Liver (tissue), 3 donors: ENCODE measurements at regions not wholly inside any gene's neighbourhood (a gene's known extent, or its start where the extent isn't known, plus 50 kb on each side); places are given as distances from the start of the nearest gene placed in this dataset.

Experiments used
- EGR1 ChIP-seq, 2 donors: IDR thresholded peaks; 2 replicates each; pipeline ENCODE4 v1.6.1; 2016 to 2018; ENCODE audit warnings: antibody characterized with exemption in 2 of 2, low read depth in 2 of 2
- GABPA ChIP-seq, 2 donors: IDR thresholded peaks in 1 of 2; conservative IDR thresholded peaks in 1 of 2; 2 replicates each; pipeline ENCODE4 v1.6.1; 2016; ENCODE audit warnings: antibody characterized with exemption in 2 of 2, mild to moderate bottlenecking in 1 of 2, moderate library complexity in 1 of 2
- HNF4A ChIP-seq, 2 donors: conservative IDR thresholded peaks; 2 replicates each; pipeline ENCODE4 v1.6.1; 2016; ENCODE audit warnings: antibody characterized with exemption in 2 of 2, mild to moderate bottlenecking in 2 of 2
- HNF4G ChIP-seq: IDR thresholded peaks from 2 replicates; pipeline ENCODE4 v1.6.1; 2016; ENCODE audit warnings: antibody characterized with exemption
- JUND ChIP-seq, 2 donors: IDR thresholded peaks; 2 replicates each; pipeline ENCODE4 v1.6.1; 2016; ENCODE audit warnings: antibody characterized with exemption in 2 of 2
- MAX ChIP-seq: IDR thresholded peaks from 2 replicates; pipeline ENCODE4 v1.6.1; 2016; ENCODE audit warnings: antibody characterized with exemption
- NR2F2 ChIP-seq: IDR thresholded peaks from 2 replicates; pipeline ENCODE4 v1.6.1; 2016; ENCODE audit warnings: antibody characterized with exemption
- RAD21 ChIP-seq, 2 donors: IDR thresholded peaks; 2 replicates each; pipeline ENCODE4 v1.6.1; 2016; ENCODE audit warnings: antibody characterized with exemption in 2 of 2, mild to moderate bottlenecking in 2 of 2
- REST ChIP-seq: IDR thresholded peaks from 2 replicates; pipeline ENCODE4 v1.6.1; 2016; ENCODE audit warnings: antibody characterized with exemption, mild to moderate bottlenecking
- SP1 ChIP-seq: IDR thresholded peaks from 2 replicates; pipeline ENCODE4 v1.6.1; 2018; ENCODE audit warnings: antibody characterized with exemption, mild to moderate bottlenecking
- TAF1 ChIP-seq: conservative IDR thresholded peaks from 2 replicates; pipeline ENCODE4 v1.6.1; 2016; ENCODE audit warnings: antibody characterized with exemption, mild to moderate bottlenecking
- TF ChIP-seq, protein P1 (sequence below): fragments of 150-350 bp; IDR thresholded peaks from 2 replicates; pipeline ENCODE4 v1.5.1; 2017; ENCODE audit warnings: improper control_type of control experiment, low read depth, low read length; ENCODE audit not compliant: missing input control
- TF ChIP-seq, protein P2 (sequence below): IDR thresholded peaks from 2 replicates; pipeline ENCODE4 v1.6.1; 2016; ENCODE audit warnings: antibody characterized with exemption
- TF ChIP-seq, protein P3 (sequence below): IDR thresholded peaks from 2 replicates; pipeline ENCODE4 v1.6.1; 2016; ENCODE audit warnings: antibody characterized with exemption
- donor health status: healthy.
- donor health status: healthy.

DNA sequence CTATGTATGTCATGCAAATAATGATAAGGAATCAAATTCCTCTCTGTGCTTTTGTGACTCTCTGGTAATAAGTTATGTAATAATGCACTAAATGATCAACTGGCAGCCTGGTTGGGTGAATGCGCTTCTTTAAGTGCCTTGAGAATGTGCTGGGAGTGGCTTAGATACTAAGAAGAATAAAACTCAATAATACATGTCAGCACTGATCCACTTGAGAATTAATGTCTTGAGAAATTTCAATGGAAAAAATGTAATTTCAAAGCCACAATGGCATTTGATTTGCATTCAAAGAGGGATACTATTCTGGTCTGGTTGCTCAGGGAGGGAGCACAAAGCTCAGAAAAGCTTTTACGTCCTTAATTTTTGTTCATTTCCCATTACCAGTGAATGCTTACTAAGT is 137.7 kb upstream of the MMADHC start:
- TF ChIP-seq, protein P1, sequence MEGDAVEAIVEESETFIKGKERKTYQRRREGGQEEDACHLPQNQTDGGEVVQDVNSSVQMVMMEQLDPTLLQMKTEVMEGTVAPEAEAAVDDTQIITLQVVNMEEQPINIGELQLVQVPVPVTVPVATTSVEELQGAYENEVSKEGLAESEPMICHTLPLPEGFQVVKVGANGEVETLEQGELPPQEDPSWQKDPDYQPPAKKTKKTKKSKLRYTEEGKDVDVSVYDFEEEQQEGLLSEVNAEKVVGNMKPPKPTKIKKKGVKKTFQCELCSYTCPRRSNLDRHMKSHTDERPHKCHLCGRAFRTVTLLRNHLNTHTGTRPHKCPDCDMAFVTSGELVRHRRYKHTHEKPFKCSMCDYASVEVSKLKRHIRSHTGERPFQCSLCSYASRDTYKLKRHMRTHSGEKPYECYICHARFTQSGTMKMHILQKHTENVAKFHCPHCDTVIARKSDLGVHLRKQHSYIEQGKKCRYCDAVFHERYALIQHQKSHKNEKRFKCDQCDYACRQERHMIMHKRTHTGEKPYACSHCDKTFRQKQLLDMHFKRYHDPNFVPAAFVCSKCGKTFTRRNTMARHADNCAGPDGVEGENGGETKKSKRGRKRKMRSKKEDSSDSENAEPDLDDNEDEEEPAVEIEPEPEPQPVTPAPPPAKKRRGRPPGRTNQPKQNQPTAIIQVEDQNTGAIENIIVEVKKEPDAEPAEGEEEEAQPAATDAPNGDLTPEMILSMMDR: no peak
- TF ChIP-seq, protein P2, sequence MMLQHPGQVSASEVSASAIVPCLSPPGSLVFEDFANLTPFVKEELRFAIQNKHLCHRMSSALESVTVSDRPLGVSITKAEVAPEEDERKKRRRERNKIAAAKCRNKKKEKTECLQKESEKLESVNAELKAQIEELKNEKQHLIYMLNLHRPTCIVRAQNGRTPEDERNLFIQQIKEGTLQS: no peak
- TF ChIP-seq, protein P3, sequence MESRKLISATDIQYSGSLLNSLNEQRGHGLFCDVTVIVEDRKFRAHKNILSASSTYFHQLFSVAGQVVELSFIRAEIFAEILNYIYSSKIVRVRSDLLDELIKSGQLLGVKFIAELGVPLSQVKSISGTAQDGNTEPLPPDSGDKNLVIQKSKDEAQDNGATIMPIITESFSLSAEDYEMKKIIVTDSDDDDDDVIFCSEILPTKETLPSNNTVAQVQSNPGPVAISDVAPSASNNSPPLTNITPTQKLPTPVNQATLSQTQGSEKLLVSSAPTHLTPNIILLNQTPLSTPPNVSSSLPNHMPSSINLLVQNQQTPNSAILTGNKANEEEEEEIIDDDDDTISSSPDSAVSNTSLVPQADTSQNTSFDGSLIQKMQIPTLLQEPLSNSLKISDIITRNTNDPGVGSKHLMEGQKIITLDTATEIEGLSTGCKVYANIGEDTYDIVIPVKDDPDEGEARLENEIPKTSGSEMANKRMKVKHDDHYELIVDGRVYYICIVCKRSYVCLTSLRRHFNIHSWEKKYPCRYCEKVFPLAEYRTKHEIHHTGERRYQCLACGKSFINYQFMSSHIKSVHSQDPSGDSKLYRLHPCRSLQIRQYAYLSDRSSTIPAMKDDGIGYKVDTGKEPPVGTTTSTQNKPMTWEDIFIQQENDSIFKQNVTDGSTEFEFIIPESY: no peak
- TF ChIP-seq SP1 (no peak), TAF1 (no peak), JUND (IDR thresholded peaks at IDR 0.05) (no peak), REST (no peak), MAX (no peak), RAD21 (IDR thresholded peaks at IDR 0.05) (no peak), GABPA (IDR thresholded peaks at IDR 0.05 in 1 of 2, conservative IDR thresholded peaks at IDR 0.05 in 1 of 2) (no peak), HNF4A (conservative IDR thresholded peaks at IDR 0.05) (no peak), NR2F2 (no peak), EGR1 (IDR thresholded peaks at IDR 0.05; ENCODE audit: low read depth in 2 of 2) (no peak), HNF4G (no peak)
